WTC11 (cell line): ENCODE measurements at regions not wholly inside any gene's neighbourhood (a gene's known extent, or its start where the extent isn't known, plus 50 kb on each side); places are given as distances from the start of the nearest gene placed in this dataset.

Experiments
- ATAC-seq: fragments of 200-7000 bp; cut with Tn5 transposase; 2 replicates; pipeline ENCODE4 v1.10.0; 2021; ENCODE audit warnings: mild to moderate bottlenecking, moderate library complexity
- CTCF ChIA-PET: fragments of 300-600 bp; sonication (Branson Sonifier 250); formaldehyde crosslinking; loops from one replicate; lab custom pipeline; 2021; ENCODE audit warnings: antibody characterized with exemption; lab: Charles Lee
- POLR2A ChIA-PET: fragments of 350-600 bp; sonication (Branson Sonifier 250); formaldehyde crosslinking; loops from one replicate; lab custom pipeline; 2021; ENCODE audit warnings: antibody characterized with exemption; lab: Charles Lee
- DNase-seq: peaks from one replicate; pipeline ENCODE4 v3.0.0; 2021; ENCODE audit warnings: low spot score
- H3K27ac Mint-ChIP-seq: 2 replicates; pipeline ENCODE4 v1.8.0; 2021; ENCODE audit warnings: mixed read lengths
- H3K27me3 Mint-ChIP-seq: 2 replicates; pipeline ENCODE4 v1.8.0; 2021; ENCODE audit warnings: low read depth, mild to moderate bottlenecking, moderate library complexity, mixed read lengths
- H3K36me3 Mint-ChIP-seq: 2 replicates; pipeline ENCODE4 v1.8.0; 2021; ENCODE audit warnings: mixed read lengths
- H3K4me1 Mint-ChIP-seq: 2 replicates; pipeline ENCODE4 v1.8.0; 2022; ENCODE audit warnings: mixed read lengths
- H3K4me3 Mint-ChIP-seq: 2 replicates; pipeline ENCODE4 v1.8.0; 2021; ENCODE audit warnings: mild to moderate bottlenecking, moderate library complexity, mixed read lengths
- H3K9me3 Mint-ChIP-seq: 2 replicates; pipeline ENCODE4 v1.8.0; 2021; ENCODE audit warnings: mixed read lengths
- HMGXB4 ChIP-seq: sonication (generic); formaldehyde crosslinking; IDR thresholded peaks from 2 replicates; pipeline ENCODE4 v1.8.1; 2023; ENCODE audit warnings: mild to moderate bottlenecking, moderate library complexity, missing genetic modification reagents
- PRRX2 ChIP-seq: fragments of 250-450 bp; sonication (Bioruptor Pico); IDR thresholded peaks from 2 replicates; pipeline ENCODE4 v1.8.0; 2021; ENCODE audit warnings: mild to moderate bottlenecking
- SMAD4 ChIP-seq: sonication (generic); formaldehyde crosslinking; IDR thresholded peaks from 2 replicates; pipeline ENCODE4 v1.8.0; 2022; ENCODE audit warnings: mild to moderate bottlenecking, missing genetic modification reagents
- ZNF317 ChIP-seq: sonication (generic); formaldehyde crosslinking; IDR thresholded peaks from 2 replicates; pipeline ENCODE4 v1.8.1; 2023; ENCODE audit warnings: low read depth, mild to moderate bottlenecking, moderate library complexity, missing genetic modification reagents, borderline replicate concordance
- TF ChIP-seq, protein P1 (sequence below): fragments of 200-600 bp; IDR thresholded peaks from 2 replicates; pipeline ENCODE4 v1.8.0; 2022; ENCODE audit warnings: antibody characterized with exemption
- TF ChIP-seq, protein P2 (sequence below): fragments of 250-450 bp; sonication (Bioruptor Pico); IDR thresholded peaks from 2 replicates; pipeline ENCODE4 v1.9.0; 2021; ENCODE audit warnings: mild to moderate bottlenecking
- TF ChIP-seq, protein P3 (sequence below): sonication (generic); formaldehyde crosslinking; IDR thresholded peaks from 2 replicates; pipeline ENCODE4 v1.8.0; 2022; ENCODE audit warnings: mild to moderate bottlenecking, missing genetic modification reagents
- TF ChIP-seq, protein P4 (sequence below): fragments of 250-450 bp; sonication (Bioruptor Pico); IDR thresholded peaks from 2 replicates; pipeline ENCODE4 v1.9.0; 2021; ENCODE audit warnings: moderate library complexity, mild to moderate bottlenecking, inconsistent platforms, borderline replicate concordance
- TF ChIP-seq, protein P5 (sequence below): sonication (generic); formaldehyde crosslinking; IDR thresholded peaks from 2 replicates; pipeline ENCODE4 v1.8.1; 2022; ENCODE audit warnings: low read depth, missing genetic modification reagents, borderline replicate concordance
- TF ChIP-seq, protein P6 (sequence below): sonication (generic); formaldehyde crosslinking; IDR thresholded peaks from 2 replicates; pipeline ENCODE4 v1.8.0; 2023; ENCODE audit warnings: missing genetic modification reagents, mild to moderate bottlenecking, borderline replicate concordance
- TF ChIP-seq, protein P7 (sequence below): fragments of 250-450 bp; sonication (Bioruptor Pico); IDR thresholded peaks from 2 replicates; pipeline ENCODE4 v1.9.0; 2021; ENCODE audit warnings: mild to moderate bottlenecking

DNA sequence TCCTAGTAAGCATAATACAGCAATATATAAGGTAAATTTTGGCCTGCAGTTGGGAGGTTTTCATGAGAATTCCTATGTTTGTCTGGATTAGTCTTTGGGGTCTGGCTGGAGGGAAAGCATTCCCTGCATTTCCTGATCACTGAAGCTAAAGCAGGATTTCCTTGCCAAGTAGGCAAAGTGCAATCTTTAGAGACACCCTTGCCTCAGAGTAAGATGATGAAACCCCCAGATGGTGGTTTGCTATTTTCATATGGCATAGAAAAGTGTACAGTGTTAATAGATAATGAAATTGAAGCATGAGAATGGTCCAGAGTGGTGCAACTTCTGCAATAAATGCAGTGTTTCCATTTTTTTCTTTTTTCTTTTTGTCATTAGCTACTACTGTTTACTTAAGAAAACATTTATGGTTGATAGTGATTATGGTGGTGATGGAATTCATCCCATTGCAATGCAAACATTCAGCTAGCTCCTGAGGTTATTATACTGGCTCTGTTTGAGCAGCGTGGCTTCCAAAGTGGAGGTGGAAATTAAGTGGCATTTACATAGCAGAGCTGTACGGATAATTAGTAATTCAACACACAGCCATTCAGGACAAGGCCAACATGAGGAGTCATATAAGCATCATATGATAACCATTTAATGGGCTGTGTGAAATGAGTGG is 276.3 kb downstream of the DUSP6 start:
- no peak for DNase-seq
- H3K27me3 Mint-ChIP-seq: no peaks in the 10 kb centered on the region
- peaks cover 3% of the 10 kb centered on the region; the same call in 1 of the 2 replicates for H3K9me3 Mint-ChIP-seq
- POLR2A ChIA-PET: interaction anchor here (1.1 kb wide), 1 partner anchor 276 kb away, joined by 8 read pairs; the partner anchor contains the start of gene DUSP6
- no peak overlapping the region for H3K27ac Mint-ChIP-seq
- ATAC-seq: no peak
- peaks cover 39% of the 10 kb centered on the region for H3K4me1 Mint-ChIP-seq
- H3K4me3 Mint-ChIP-seq: no peak overlapping the region
- no peaks in the 10 kb centered on the region for H3K36me3 Mint-ChIP-seq
- CTCF ChIA-PET: no interaction called here
- TF ChIP-seq, protein P1, sequence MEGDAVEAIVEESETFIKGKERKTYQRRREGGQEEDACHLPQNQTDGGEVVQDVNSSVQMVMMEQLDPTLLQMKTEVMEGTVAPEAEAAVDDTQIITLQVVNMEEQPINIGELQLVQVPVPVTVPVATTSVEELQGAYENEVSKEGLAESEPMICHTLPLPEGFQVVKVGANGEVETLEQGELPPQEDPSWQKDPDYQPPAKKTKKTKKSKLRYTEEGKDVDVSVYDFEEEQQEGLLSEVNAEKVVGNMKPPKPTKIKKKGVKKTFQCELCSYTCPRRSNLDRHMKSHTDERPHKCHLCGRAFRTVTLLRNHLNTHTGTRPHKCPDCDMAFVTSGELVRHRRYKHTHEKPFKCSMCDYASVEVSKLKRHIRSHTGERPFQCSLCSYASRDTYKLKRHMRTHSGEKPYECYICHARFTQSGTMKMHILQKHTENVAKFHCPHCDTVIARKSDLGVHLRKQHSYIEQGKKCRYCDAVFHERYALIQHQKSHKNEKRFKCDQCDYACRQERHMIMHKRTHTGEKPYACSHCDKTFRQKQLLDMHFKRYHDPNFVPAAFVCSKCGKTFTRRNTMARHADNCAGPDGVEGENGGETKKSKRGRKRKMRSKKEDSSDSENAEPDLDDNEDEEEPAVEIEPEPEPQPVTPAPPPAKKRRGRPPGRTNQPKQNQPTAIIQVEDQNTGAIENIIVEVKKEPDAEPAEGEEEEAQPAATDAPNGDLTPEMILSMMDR: no peak
- TF ChIP-seq, protein P2, sequence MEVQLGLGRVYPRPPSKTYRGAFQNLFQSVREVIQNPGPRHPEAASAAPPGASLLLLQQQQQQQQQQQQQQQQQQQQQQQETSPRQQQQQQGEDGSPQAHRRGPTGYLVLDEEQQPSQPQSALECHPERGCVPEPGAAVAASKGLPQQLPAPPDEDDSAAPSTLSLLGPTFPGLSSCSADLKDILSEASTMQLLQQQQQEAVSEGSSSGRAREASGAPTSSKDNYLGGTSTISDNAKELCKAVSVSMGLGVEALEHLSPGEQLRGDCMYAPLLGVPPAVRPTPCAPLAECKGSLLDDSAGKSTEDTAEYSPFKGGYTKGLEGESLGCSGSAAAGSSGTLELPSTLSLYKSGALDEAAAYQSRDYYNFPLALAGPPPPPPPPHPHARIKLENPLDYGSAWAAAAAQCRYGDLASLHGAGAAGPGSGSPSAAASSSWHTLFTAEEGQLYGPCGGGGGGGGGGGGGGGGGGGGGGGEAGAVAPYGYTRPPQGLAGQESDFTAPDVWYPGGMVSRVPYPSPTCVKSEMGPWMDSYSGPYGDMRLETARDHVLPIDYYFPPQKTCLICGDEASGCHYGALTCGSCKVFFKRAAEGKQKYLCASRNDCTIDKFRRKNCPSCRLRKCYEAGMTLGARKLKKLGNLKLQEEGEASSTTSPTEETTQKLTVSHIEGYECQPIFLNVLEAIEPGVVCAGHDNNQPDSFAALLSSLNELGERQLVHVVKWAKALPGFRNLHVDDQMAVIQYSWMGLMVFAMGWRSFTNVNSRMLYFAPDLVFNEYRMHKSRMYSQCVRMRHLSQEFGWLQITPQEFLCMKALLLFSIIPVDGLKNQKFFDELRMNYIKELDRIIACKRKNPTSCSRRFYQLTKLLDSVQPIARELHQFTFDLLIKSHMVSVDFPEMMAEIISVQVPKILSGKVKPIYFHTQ (CRISPR knock-in tag): no peak
- TF ChIP-seq, protein P3, sequence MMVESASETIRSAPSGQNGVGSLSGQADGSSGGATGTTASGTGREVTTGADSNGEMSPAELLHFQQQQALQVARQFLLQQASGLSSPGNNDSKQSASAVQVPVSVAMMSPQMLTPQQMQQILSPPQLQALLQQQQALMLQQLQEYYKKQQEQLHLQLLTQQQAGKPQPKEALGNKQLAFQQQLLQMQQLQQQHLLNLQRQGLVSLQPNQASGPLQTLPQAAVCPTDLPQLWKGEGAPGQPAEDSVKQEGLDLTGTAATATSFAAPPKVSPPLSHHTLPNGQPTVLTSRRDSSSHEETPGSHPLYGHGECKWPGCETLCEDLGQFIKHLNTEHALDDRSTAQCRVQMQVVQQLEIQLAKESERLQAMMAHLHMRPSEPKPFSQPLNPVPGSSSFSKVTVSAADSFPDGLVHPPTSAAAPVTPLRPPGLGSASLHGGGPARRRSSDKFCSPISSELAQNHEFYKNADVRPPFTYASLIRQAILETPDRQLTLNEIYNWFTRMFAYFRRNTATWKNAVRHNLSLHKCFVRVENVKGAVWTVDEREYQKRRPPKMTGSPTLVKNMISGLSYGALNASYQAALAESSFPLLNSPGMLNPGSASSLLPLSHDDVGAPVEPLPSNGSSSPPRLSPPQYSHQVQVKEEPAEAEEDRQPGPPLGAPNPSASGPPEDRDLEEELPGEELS (CRISPR knock-in tag): no peak
- no peak for TF ChIP-seq SMAD4 (CRISPR knock-in tag)
- TF ChIP-seq, protein P4, sequence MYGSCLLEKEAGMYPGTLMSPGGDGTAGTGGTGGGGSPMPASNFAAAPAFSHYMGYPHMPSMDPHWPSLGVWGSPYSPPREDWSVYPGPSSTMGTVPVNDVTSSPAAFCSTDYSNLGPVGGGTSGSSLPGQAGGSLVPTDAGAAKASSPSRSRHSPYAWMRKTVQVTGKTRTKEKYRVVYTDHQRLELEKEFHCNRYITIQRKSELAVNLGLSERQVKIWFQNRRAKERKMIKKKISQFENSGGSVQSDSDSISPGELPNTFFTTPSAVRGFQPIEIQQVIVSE (CRISPR knock-in tag): no peak
- TF ChIP-seq, protein P5, sequence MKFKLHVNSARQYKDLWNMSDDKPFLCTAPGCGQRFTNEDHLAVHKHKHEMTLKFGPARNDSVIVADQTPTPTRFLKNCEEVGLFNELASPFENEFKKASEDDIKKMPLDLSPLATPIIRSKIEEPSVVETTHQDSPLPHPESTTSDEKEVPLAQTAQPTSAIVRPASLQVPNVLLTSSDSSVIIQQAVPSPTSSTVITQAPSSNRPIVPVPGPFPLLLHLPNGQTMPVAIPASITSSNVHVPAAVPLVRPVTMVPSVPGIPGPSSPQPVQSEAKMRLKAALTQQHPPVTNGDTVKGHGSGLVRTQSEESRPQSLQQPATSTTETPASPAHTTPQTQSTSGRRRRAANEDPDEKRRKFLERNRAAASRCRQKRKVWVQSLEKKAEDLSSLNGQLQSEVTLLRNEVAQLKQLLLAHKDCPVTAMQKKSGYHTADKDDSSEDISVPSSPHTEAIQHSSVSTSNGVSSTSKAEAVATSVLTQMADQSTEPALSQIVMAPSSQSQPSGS (CRISPR knock-in tag): no peak
- TF ChIP-seq, protein P6, sequence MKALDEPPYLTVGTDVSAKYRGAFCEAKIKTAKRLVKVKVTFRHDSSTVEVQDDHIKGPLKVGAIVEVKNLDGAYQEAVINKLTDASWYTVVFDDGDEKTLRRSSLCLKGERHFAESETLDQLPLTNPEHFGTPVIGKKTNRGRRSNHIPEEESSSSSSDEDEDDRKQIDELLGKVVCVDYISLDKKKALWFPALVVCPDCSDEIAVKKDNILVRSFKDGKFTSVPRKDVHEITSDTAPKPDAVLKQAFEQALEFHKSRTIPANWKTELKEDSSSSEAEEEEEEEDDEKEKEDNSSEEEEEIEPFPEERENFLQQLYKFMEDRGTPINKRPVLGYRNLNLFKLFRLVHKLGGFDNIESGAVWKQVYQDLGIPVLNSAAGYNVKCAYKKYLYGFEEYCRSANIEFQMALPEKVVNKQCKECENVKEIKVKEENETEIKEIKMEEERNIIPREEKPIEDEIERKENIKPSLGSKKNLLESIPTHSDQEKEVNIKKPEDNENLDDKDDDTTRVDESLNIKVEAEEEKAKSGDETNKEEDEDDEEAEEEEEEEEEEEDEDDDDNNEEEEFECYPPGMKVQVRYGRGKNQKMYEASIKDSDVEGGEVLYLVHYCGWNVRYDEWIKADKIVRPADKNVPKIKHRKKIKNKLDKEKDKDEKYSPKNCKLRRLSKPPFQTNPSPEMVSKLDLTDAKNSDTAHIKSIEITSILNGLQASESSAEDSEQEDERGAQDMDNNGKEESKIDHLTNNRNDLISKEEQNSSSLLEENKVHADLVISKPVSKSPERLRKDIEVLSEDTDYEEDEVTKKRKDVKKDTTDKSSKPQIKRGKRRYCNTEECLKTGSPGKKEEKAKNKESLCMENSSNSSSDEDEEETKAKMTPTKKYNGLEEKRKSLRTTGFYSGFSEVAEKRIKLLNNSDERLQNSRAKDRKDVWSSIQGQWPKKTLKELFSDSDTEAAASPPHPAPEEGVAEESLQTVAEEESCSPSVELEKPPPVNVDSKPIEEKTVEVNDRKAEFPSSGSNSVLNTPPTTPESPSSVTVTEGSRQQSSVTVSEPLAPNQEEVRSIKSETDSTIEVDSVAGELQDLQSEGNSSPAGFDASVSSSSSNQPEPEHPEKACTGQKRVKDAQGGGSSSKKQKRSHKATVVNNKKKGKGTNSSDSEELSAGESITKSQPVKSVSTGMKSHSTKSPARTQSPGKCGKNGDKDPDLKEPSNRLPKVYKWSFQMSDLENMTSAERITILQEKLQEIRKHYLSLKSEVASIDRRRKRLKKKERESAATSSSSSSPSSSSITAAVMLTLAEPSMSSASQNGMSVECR (CRISPR knock-in tag): no peak
- no peak for TF ChIP-seq ZNF317
- TF ChIP-seq, protein P7, sequence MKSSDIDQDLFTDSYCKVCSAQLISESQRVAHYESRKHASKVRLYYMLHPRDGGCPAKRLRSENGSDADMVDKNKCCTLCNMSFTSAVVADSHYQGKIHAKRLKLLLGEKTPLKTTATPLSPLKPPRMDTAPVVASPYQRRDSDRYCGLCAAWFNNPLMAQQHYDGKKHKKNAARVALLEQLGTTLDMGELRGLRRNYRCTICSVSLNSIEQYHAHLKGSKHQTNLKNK (CRISPR knock-in tag): no peak
- no peak for TF ChIP-seq HMGXB4
- TF ChIP-seq PRRX2 (CRISPR knock-in tag): no peak
